Heart left ventricle (tissue), 16 donors: ENCODE measurements at regions not wholly inside any gene's neighbourhood (a gene's known extent, or its start where the extent isn't known, plus 50 kb on each side); places are given as distances from the start of the nearest gene placed in this dataset.

Source experiments
- ATAC-seq, 4 donors: fragments of 200-7000 bp; cut with Tn5 transposase; one replicate each; pipeline ENCODE4 v1.9.1; 2020 to 2022; ENCODE audit warnings: moderate library complexity in 4 of 4, mild to moderate bottlenecking in 3 of 4, moderate number of reproducible peaks in 1 of 4
- DNase-seq, 5 donors: peaks; one replicate each; pipeline ENCODE4 v3.0.0-alpha.2; 2020
- H3K27ac ChIP-seq, 12 donors: fragments of 200-600 bp; sonication (generic) in 4 of 12; one replicate each; pipeline versions ENCODE4 v1.5.0 to v1.8.0; 2016 to 2022; ENCODE audit warnings: mild to moderate bottlenecking in 2 of 12
- H3K27me3 ChIP-seq, 9 donors: fragments of 200-600 bp; sonication (generic) in 2 of 9; one replicate each; pipeline versions ENCODE4 v1.5.1 to v1.8.0; 2016 to 2022; ENCODE audit warnings: mild to moderate bottlenecking in 3 of 9
- H3K36me3 ChIP-seq, 9 donors: fragments of 200-600 bp; sonication (generic) in 2 of 9; one replicate each; pipeline versions ENCODE4 v1.5.0 to v1.8.0; 2018 to 2022; ENCODE audit warnings: mild to moderate bottlenecking in 2 of 9
- H3K4me1 ChIP-seq, 12 donors: fragments of 200-600 bp; sonication (generic) in 4 of 12; one replicate each; pipeline versions ENCODE4 v1.5.0 to v1.8.0; 2016 to 2022; ENCODE audit warnings: mild to moderate bottlenecking in 3 of 12
- H3K4me3 ChIP-seq, 12 donors: fragments of 200-600 bp; sonication (generic) in 4 of 12; one replicate each; pipeline versions ENCODE4 v1.5.0 to v1.8.0; 2017 to 2022; ENCODE audit warnings: mild to moderate bottlenecking in 9 of 12, moderate library complexity in 4 of 12
- H3K9me3 ChIP-seq, 12 donors: fragments of 200-600 bp; sonication (generic) in 4 of 12; one replicate each; pipeline versions ENCODE4 v1.5.0 to v1.8.0; 2016 to 2022; ENCODE audit warnings: mild to moderate bottlenecking in 1 of 12
- CTCF ChIP-seq, 12 donors: fragments of 200-600 bp; sonication (generic) in 4 of 12; IDR thresholded peaks; one replicate each; pipeline versions ENCODE4 v1.5.0 to v1.8.0; 2018 to 2022; ENCODE audit warnings: antibody characterized with exemption in 12 of 12, mild to moderate bottlenecking in 5 of 12
- POLR2A ChIP-seq, 2 donors: fragments of 450-650 bp; IDR thresholded peaks; one replicate each; pipeline ENCODE4 v1.6.1; 2017; ENCODE audit warnings: antibody characterized with exemption in 2 of 2, mild to moderate bottlenecking in 2 of 2, moderate library complexity in 2 of 2
- WGBS, 4 donors: extraction: QIAGEN DNeasy Blood & Tissue Kit in 2 of 4; methylation state at CpG; one replicate each; pipeline versions ENCODE4 v1.1.5 to v1.1.7; 2013 to 2018; 5-methylcytosine and 5-hydroxymethylcytosine counted together
- intact Hi-C, 10 donors: fragments of 100-400 bp; cut with DNase I; formaldehyde crosslinking; loops; one replicate each; pipeline versions ENCODE4 v1.11.1 to v1.14.2; 2022
- donor health status: ischemic (EF 13 %, LVEDD 7.1; RV severe dilation, severe dysfunction).
- donor health status: healthy with polysubstance abuse.
- donor health status: DM: no; HTN: yes; CAD: no.
- donor health status: DM: no; HTN: no; CAD: no.
- donor health status: ischemic (EF 25% LVEDD 6.9; RV normal size, moderate dysfunction).
- donor health status: ischemic (EF 25% LVEDD 5.7; RV mildly dilated, moderate dysfunction).
- donor health status: healthy.
- donor health status: DM: yes; HTN: yes; CAD: no.
- donor health status: ischemic (EF 35%, LVEDD 5.7; RV mildly dilated, moderate dysfunction).
- donor health status: nonischemic (EF 11% LVEDD 7.7; RV severe dilation, severe dysfunction).
- donor health status: DM: yes; HTN: yes; CAD: no.
- donor health status: PGD.
- donor health status: ischemic (EF 29% LVEDD 5.4; RV normal size, mild dysfunction).
- donor health status: nonischemic (EF 23%, LVEDD 6.1; RV moderate dilation, normal function).

- intact Hi-C loops: no loop called here
- no peak for DNase-seq
- Histone ChIP-seq H3K36me3 (no peaks in the 10 kb centered on the region), H3K4me1 (no peaks in the 10 kb centered on the region), H3K27me3 (no peaks in the 10 kb centered on the region), H3K27ac (no peak overlapping the region), H3K4me3 (no peak overlapping the region), H3K9me3 (no peaks in the 10 kb centered on the region)
- ATAC-seq: no peak
- TF ChIP-seq CTCF (IDR thresholded peaks at IDR 0.05) (no peak), POLR2A (IDR thresholded peaks at IDR 0.05) (no peak)
Observed at GRCh38 chr13:38255600-38255999, 94.1 kb upstream of the UFM1 start.

- no peak overlapping the region for H3K27ac ChIP-seq
- no peak for ATAC-seq
- H3K9me3 ChIP-seq: peaks cover 0 to 12% (median 0%) of the 10 kb centered on the region in 12 donors
- no peak for TF ChIP-seq POLR2A (IDR thresholded peaks at IDR 0.05)
- TF ChIP-seq CTCF (IDR thresholded peaks at IDR 0.05): no peak
- H3K4me1 ChIP-seq: no peaks in the 10 kb centered on the region
- intact Hi-C loops: no loop called here
- no peaks in the 10 kb centered on the region for H3K36me3 ChIP-seq
- DNase-seq: no peak
- no peak overlapping the region for H3K4me3 ChIP-seq
- no peaks in the 10 kb centered on the region for H3K27me3 ChIP-seq
Observed at GRCh38 chr13:38239874-38240273, 109.8 kb upstream of the UFM1 start.

GRCh38 chr13:38228322-38228721, 121.3 kb upstream of the UFM1 start:
- Histone ChIP-seq H3K27me3 (no peaks in the 10 kb centered on the region), H3K27ac (no peak overlapping the region), H3K4me1 (no peaks in the 10 kb centered on the region), H3K9me3 (peaks cover 0 to 5% (median 0%) of the 10 kb centered on the region in 12 donors), H3K36me3 (no peaks in the 10 kb centered on the region), H3K4me3 (no peak overlapping the region)
- intact Hi-C loops: no loop called here
- DNase-seq (no peak), ATAC-seq (no peak)
- 58 to 68% (median 63%) methylated on average over 2 of the region's 2 CpGs for WGBS, 4 donors
- TF ChIP-seq POLR2A (IDR thresholded peaks at IDR 0.05) (no peak), CTCF (IDR thresholded peaks at IDR 0.05) (no peak)

- H3K27ac ChIP-seq: no peak overlapping the region
- no peak overlapping the region for H3K4me3 ChIP-seq
- DNase-seq (no peak), ATAC-seq (no peak)
- TF ChIP-seq POLR2A (IDR thresholded peaks at IDR 0.05) (no peak), CTCF (IDR thresholded peaks at IDR 0.05) (no peak)
- no peaks in the 10 kb centered on the region for H3K27me3 ChIP-seq
- H3K36me3 ChIP-seq: no peaks in the 10 kb centered on the region
- H3K4me1 ChIP-seq: no peaks in the 10 kb centered on the region
- no peaks in the 10 kb centered on the region for H3K9me3 ChIP-seq
- intact Hi-C loops: no loop called here
Observed at GRCh38 chr13:38226496-38226895, 123.2 kb upstream of the UFM1 start.
